Bronchial epithelial cell (primary cell): ENCODE measurements at regions not wholly inside any gene's neighbourhood (a gene's known extent, or its start where the extent isn't known, plus 50 kb on each side); places are given as distances from the start of the nearest gene placed in this dataset.
"Not testable (repeated sequence)": the region's sequence is repeated elsewhere in the genome, so short reads cannot be mapped to it uniquely, and the experiment has no call there.

Source experiments
- DNase-seq: peaks from one replicate; pipeline ENCODE4 v3.0.0-alpha.2; 2010; ENCODE audit warnings: low read depth
- FAIRE-seq: peaks from 2 replicates; lab custom pipeline; 2011; peaks lifted over from hg19 to GRCh38; lab: Jason Lieb, UNC
- H3K27me3 ChIP-seq: 2 replicates; pipeline ENCODE4 v1.5.1; 2011; ENCODE audit warnings: low read length; ENCODE audit not compliant: control insufficient read depth, insufficient read depth
- H3K36me3 ChIP-seq: 2 replicates; pipeline ENCODE4 v1.5.1; 2011; ENCODE audit warnings: low read length; ENCODE audit not compliant: control insufficient read depth, insufficient read depth
- H3K4me3 ChIP-seq: 2 replicates; pipeline ENCODE4 v1.5.1; 2011; ENCODE audit warnings: mild to moderate bottlenecking, low read depth, low read length, control low read depth
- TF ChIP-seq, protein P1 (sequence below): IDR thresholded peaks from 2 replicates; pipeline ENCODE4 v1.5.1; 2011; ENCODE audit warnings: mild to moderate bottlenecking, moderate library complexity, low read length, control low read depth, inconsistent platforms; ENCODE audit not compliant: insufficient read depth, severe bottlenecking

GRCh38 chr2:90047776-90048175 is 1356.3 kb downstream of the RPIA start:
- FAIRE-seq, H3K27me3 ChIP-seq, H3K36me3 ChIP-seq, DNase-seq, H3K4me3 ChIP-seq: not testable (repeated sequence)

DNA sequence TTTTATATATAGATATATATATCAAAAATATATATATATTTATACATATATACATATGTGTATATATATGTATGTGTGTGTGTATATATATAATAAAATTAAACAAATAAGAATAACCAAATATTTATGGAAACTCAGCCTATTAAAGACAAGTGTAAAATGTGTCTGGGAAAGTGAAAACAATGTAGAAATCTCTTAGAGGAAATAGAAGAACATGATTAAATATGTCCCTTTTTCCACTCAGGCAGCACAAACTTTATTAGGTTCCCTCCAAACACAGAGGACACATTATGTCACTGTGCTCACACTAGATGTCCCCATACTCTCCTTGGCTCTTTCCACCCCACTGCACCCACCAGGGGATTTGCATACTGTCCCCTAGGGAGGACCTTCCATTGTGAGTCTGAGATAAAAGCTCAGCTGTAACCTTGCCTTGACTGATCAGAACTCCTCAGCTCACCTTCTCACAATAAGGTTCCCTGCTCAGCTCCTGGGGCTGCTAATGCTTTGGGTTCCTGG is 1360.7 kb downstream of the RPIA start:
- FAIRE-seq, DNase-seq, H3K27me3 ChIP-seq, H3K36me3 ChIP-seq, H3K4me3 ChIP-seq: not testable (repeated sequence)

- FAIRE-seq (no peak), DNase-seq (no peak)
- H3K4me3 ChIP-seq: no peak overlapping the region
- no peaks in the 10 kb centered on the region for H3K27me3 ChIP-seq
- no peaks in the 10 kb centered on the region for H3K36me3 ChIP-seq
- TF ChIP-seq, protein P1, sequence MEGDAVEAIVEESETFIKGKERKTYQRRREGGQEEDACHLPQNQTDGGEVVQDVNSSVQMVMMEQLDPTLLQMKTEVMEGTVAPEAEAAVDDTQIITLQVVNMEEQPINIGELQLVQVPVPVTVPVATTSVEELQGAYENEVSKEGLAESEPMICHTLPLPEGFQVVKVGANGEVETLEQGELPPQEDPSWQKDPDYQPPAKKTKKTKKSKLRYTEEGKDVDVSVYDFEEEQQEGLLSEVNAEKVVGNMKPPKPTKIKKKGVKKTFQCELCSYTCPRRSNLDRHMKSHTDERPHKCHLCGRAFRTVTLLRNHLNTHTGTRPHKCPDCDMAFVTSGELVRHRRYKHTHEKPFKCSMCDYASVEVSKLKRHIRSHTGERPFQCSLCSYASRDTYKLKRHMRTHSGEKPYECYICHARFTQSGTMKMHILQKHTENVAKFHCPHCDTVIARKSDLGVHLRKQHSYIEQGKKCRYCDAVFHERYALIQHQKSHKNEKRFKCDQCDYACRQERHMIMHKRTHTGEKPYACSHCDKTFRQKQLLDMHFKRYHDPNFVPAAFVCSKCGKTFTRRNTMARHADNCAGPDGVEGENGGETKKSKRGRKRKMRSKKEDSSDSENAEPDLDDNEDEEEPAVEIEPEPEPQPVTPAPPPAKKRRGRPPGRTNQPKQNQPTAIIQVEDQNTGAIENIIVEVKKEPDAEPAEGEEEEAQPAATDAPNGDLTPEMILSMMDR: peak; percentile 10
These were observed 1377.9 kb downstream of the RPIA start for GRCh38 chr2:90069290-90069894.

GRCh38 chr2:90076311-90076710 is 1384.8 kb downstream of the RPIA start:
- FAIRE-seq (no peak), DNase-seq (no peak)
- TF ChIP-seq, protein P1: no peak
- no peaks in the 10 kb centered on the region for H3K36me3 ChIP-seq
- H3K4me3 ChIP-seq: no peak overlapping the region
- no peaks in the 10 kb centered on the region for H3K27me3 ChIP-seq

GRCh38 chr2:90077948-90078347 is 1386.5 kb downstream of the RPIA start:
- FAIRE-seq: no peak
- H3K4me3 ChIP-seq: no peak overlapping the region
- H3K36me3 ChIP-seq: no peaks in the 10 kb centered on the region
- DNase-seq: no peak
- no peaks in the 10 kb centered on the region for H3K27me3 ChIP-seq
- TF ChIP-seq, protein P1: no peak

- no peaks in the 10 kb centered on the region for H3K27me3 ChIP-seq
- TF ChIP-seq, protein P1: no peak
- no peak for FAIRE-seq
- no peak for DNase-seq
- H3K36me3 ChIP-seq: no peaks in the 10 kb centered on the region
- H3K4me3 ChIP-seq: no peak overlapping the region
These were observed 1387.9 kb downstream of the RPIA start for GRCh38 chr2:90079374-90079773.

GRCh38 chr2:90087792-90088191 is 1396.3 kb downstream of the RPIA start:
- not testable (repeated sequence) for H3K27me3 ChIP-seq, DNase-seq, H3K4me3 ChIP-seq, FAIRE-seq, H3K36me3 ChIP-seq

- not testable (repeated sequence) for H3K4me3 ChIP-seq, H3K27me3 ChIP-seq, H3K36me3 ChIP-seq, DNase-seq, FAIRE-seq
These were observed 1402.2 kb downstream of the RPIA start for GRCh38 chr2:90093571-90094270.

DNA sequence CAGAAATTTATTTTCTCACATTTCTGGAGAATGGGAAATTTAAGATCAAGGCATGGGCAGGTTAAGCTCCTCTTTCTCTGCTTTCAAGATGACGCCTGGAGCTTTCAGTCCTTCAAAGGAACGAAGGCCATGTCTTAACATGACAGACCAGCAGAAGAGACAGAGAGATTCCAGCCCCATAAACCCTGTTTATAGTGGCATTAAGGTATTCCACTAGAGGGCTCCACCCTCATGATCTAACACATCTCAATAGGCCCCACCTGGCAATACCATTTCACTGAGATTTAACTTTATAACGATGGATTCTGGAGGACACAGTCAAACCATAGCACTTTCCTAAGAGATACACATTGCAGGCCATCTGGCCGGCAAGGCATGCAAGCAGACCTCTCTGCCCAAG is 1406.1 kb downstream of the RPIA start:
- H3K36me3 ChIP-seq, H3K4me3 ChIP-seq, H3K27me3 ChIP-seq, DNase-seq, FAIRE-seq: not testable (repeated sequence)

GRCh38 chr2:90105142-90105541 is 1413.7 kb downstream of the RPIA start:
- H3K4me3 ChIP-seq, H3K27me3 ChIP-seq, FAIRE-seq, H3K36me3 ChIP-seq, DNase-seq: not testable (repeated sequence)
